Endothelial cell of umbilical vein (primary cell): ENCODE measurements at regions not wholly inside any gene's neighbourhood (a gene's known extent, or its start where the extent isn't known, plus 50 kb on each side); places are given as distances from the start of the nearest gene placed in this dataset.

ENCODE experiments used
- BruUV-seq: library from RNA; stranded (reverse); fragments of 400-500 nt; replicated peaks from 2 replicates; lab custom pipeline; 2021; lab: Mats Ljungman, UMichigan
- CTCF ChIA-PET: fragments of 300-600, 350-600 bp; sonication (Branson Sonifier 250); formaldehyde crosslinking; loops from one replicate; lab custom pipeline; 2021; ENCODE audit warnings: antibody characterized with exemption, inconsistent platforms; lab: Charles Lee
- POLR2A ChIA-PET: fragments of 300-600, 350-600 bp; sonication (Branson Sonifier 250); formaldehyde crosslinking; loops from one replicate; lab custom pipeline; 2021; ENCODE audit warnings: antibody characterized with exemption, inconsistent platforms; lab: Charles Lee
- DNase-seq: peaks from one replicate; pipeline ENCODE4 v3.0.0-alpha.2; 2011; ENCODE audit warnings: low read depth, low spot score
- FAIRE-seq: peaks from 2 replicates; lab custom pipeline; 2011; peaks lifted over from hg19 to GRCh38; lab: Jason Lieb, UNC
- H2AFZ ChIP-seq: 2 replicates; pipeline ENCODE4 v1.6.0; 2012; ENCODE audit warnings: low read depth, low read length, control low read depth, inconsistent platforms
- H3K27ac ChIP-seq: 2 replicates; pipeline ENCODE4 v1.5.1; 2011; ENCODE audit warnings: low read depth, mild to moderate bottlenecking, control low read depth, low read length, moderate library complexity; ENCODE audit not compliant: insufficient read depth
- H3K27me3 ChIP-seq, 2 experiments: 2 replicates each; pipeline versions ENCODE4 v1.6.0 to v1.6.1; 2011; ENCODE audit warnings: low read length in 2 of 2, mixed read lengths in 1 of 2; ENCODE audit not compliant: control insufficient read depth in 2 of 2, insufficient read depth in 2 of 2
- H3K36me3 ChIP-seq, 2 experiments: 2 replicates in 1 of 2; 3 replicates in 1 of 2; pipeline ENCODE4 v1.5.1; 2011; ENCODE audit warnings: low read length in 2 of 2, mild to moderate bottlenecking in 1 of 2, moderate library complexity in 1 of 2; ENCODE audit not compliant: control insufficient read depth in 2 of 2, insufficient read depth in 2 of 2; ENCODE audit errors: extremely low read depth in 1 of 2
- H3K4me1 ChIP-seq: 3 replicates; pipeline ENCODE4 v1.5.1; 2011; ENCODE audit warnings: mild to moderate bottlenecking, low read length; ENCODE audit not compliant: control insufficient read depth, insufficient read depth; ENCODE audit errors: extremely low read depth
- H3K4me2 ChIP-seq: 2 replicates; pipeline ENCODE4 v1.6.1; 2011; ENCODE audit warnings: low read length, control low read depth, mixed read lengths; ENCODE audit not compliant: insufficient read depth
- H3K4me3 ChIP-seq, 3 experiments: fragments of 200-600 bp in 1 of 3; sonication (generic), shearing (Covaris generic) in 1 of 3; replicated peaks in 1 of 3; 2 replicates each; pipeline ENCODE4 v1.5.1; 2011 to 2016; ENCODE audit warnings: control low read depth in 3 of 3, low read length in 3 of 3, mild to moderate bottlenecking in 2 of 3, inconsistent platforms in 1 of 3, low read depth in 1 of 3, moderate library complexity in 1 of 3; ENCODE audit not compliant: insufficient read depth in 1 of 3
- H3K79me2 ChIP-seq: 2 replicates; pipeline ENCODE4 v1.6.0; 2012; ENCODE audit warnings: low read length, inconsistent platforms; ENCODE audit not compliant: control insufficient read depth, insufficient read depth
- H3K9ac ChIP-seq: replicated peaks from 2 replicates; pipeline ENCODE3; 2011; ENCODE audit warnings: low read length, control low read depth; ENCODE audit not compliant: insufficient read depth; ENCODE audit errors: extremely low read depth
- H3K9me1 ChIP-seq: replicated peaks from 3 replicates; pipeline ENCODE4 v1.6.0; 2011; ENCODE audit warnings: mild to moderate bottlenecking, low read length; ENCODE audit not compliant: control insufficient read depth, insufficient read depth; ENCODE audit errors: extremely low read depth
- H3K9me3 ChIP-seq: replicated peaks from 2 replicates; pipeline ENCODE4 v1.5.1; 2012; ENCODE audit warnings: low read length, inconsistent platforms; ENCODE audit not compliant: control insufficient read depth, insufficient read depth
- H4K20me1 ChIP-seq: replicated peaks from 2 replicates; pipeline ENCODE3; 2011; ENCODE audit warnings: mild to moderate bottlenecking, low read length; ENCODE audit not compliant: control insufficient read depth, insufficient read depth; ENCODE audit errors: extremely low read depth
- EZH2 ChIP-seq: IDR thresholded peaks from 2 replicates; pipeline ENCODE4 v1.6.1; 2012; ENCODE audit warnings: borderline replicate concordance, low read depth, mild to moderate bottlenecking, moderate library complexity, low read length, inconsistent platforms; ENCODE audit not compliant: severe bottlenecking
- FOS ChIP-seq: IDR thresholded peaks from 2 replicates; pipeline ENCODE4 v1.6.1; 2011; ENCODE audit warnings: mild to moderate bottlenecking, low read length, moderate library complexity, borderline replicate concordance; ENCODE audit not compliant: insufficient read depth
- GATA2 ChIP-seq: IDR thresholded peaks from 2 replicates; pipeline ENCODE4 v1.7.0; 2011; ENCODE audit warnings: low read depth, mild to moderate bottlenecking, moderate library complexity, mixed read lengths, low read length; ENCODE audit not compliant: insufficient read length, insufficient read depth
- JUN ChIP-seq: IDR thresholded peaks from 2 replicates; pipeline ENCODE4 v1.6.1; 2011; ENCODE audit warnings: borderline replicate concordance, low read depth; ENCODE audit not compliant: insufficient read length, insufficient read depth
- MYC ChIP-seq: IDR thresholded peaks from one replicate; pipeline ENCODE4 v1.6.1; 2011; ENCODE audit warnings: mild to moderate bottlenecking, low read depth, low read length
- POLR2A ChIP-seq: IDR thresholded peaks from 2 replicates; pipeline ENCODE4 v1.6.1; 2012; ENCODE audit warnings: low read depth, mild to moderate bottlenecking, control low read depth, low read length
- POLR2AphosphoS5 ChIP-seq: IDR thresholded peaks from 2 replicates; pipeline ENCODE4 v1.6.1; 2012; ENCODE audit warnings: low read depth, mild to moderate bottlenecking, control low read depth, low read length, moderate library complexity; ENCODE audit not compliant: insufficient read depth
- dilution Hi-C: fragments of 300-500 bp; cut with MboI; formaldehyde crosslinking; loops from one replicate; pipeline ENCODE4 v1.15.0; 2019; ENCODE audit warnings: low sequenced_read_pairs; ENCODE audit not compliant: extremely low pct_ligation_motif_present
- intact Hi-C: fragments of 100-400 bp; cut with micrococcal nuclease; formaldehyde crosslinking; loops from one replicate; pipeline ENCODE4 v1.10.0; 2022
- TF ChIP-seq, protein P1 (sequence below), 2 donors: IDR thresholded peaks; 1 replicate in 1 of 2; 2 replicates in 1 of 2; pipeline ENCODE4 v1.5.1; 2011; ENCODE audit warnings: low read length in 2 of 2, mild to moderate bottlenecking in 2 of 2, moderate library complexity in 2 of 2, control low read depth in 1 of 2, inconsistent platforms in 1 of 2, low read depth in 1 of 2; ENCODE audit not compliant: insufficient read depth in 1 of 2; ENCODE audit errors: extremely low read depth in 1 of 2
- TF ChIP-seq, protein P2 (sequence below): IDR thresholded peaks from 2 replicates; pipeline ENCODE4 v1.6.1; 2011; ENCODE audit not compliant: insufficient read depth, insufficient read length

DNA sequence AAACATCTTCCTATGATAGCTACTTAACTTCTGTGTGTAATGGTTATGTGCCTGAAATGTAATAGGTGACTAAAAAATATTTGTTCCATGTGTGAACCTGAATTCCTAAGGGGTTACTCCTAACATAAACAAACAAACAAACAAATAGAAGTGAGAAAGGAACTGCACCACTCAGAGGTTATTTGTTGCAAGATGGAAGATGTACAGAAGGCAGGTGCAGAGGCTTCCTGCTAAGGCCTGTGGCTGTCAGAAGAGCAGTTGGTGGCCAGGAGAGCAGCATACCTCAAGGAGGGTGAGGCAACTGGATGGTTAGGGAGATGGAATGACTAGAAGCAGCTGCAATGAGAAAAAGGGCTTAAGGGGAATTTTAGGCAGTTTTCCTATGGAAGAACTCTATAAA, 940.6 kb downstream of the TTLL7 start:
- ChIA-PET CTCF (no interaction called here), POLR2A (no interaction called here)
- intact Hi-C loops (no loop called here), dilution Hi-C loops (no loop called here)
- no peak overlapping the region for H2AFZ ChIP-seq
- H3K9ac ChIP-seq, result no peak overlapping the region
- H3K9me1 ChIP-seq, result no peaks in the 10 kb centered on the region
- no peaks in the 10 kb centered on the region for H3K27me3 ChIP-seq
- no peak overlapping the region for H3K4me2 ChIP-seq
- no peak overlapping the region for H3K4me3 ChIP-seq
- TF ChIP-seq POLR2A, result no peak
- TF ChIP-seq JUN, result no peak
- no peak for TF ChIP-seq FOS
- no peak for TF ChIP-seq POLR2AphosphoS5
- TF ChIP-seq EZH2, result no peak
- TF ChIP-seq, protein P1, sequence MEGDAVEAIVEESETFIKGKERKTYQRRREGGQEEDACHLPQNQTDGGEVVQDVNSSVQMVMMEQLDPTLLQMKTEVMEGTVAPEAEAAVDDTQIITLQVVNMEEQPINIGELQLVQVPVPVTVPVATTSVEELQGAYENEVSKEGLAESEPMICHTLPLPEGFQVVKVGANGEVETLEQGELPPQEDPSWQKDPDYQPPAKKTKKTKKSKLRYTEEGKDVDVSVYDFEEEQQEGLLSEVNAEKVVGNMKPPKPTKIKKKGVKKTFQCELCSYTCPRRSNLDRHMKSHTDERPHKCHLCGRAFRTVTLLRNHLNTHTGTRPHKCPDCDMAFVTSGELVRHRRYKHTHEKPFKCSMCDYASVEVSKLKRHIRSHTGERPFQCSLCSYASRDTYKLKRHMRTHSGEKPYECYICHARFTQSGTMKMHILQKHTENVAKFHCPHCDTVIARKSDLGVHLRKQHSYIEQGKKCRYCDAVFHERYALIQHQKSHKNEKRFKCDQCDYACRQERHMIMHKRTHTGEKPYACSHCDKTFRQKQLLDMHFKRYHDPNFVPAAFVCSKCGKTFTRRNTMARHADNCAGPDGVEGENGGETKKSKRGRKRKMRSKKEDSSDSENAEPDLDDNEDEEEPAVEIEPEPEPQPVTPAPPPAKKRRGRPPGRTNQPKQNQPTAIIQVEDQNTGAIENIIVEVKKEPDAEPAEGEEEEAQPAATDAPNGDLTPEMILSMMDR (IDR thresholded peaks at IDR 0.05; ENCODE audit: extremely low read depth in 1 of 2, insufficient read depth in 1 of 2, low read depth in 1 of 2, low read length in 2 of 2), result no peak
- no peak for TF ChIP-seq MYC
- no peak for TF ChIP-seq GATA2
- TF ChIP-seq, protein P2, sequence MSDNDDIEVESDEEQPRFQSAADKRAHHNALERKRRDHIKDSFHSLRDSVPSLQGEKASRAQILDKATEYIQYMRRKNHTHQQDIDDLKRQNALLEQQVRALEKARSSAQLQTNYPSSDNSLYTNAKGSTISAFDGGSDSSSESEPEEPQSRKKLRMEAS, result no peak
- DNase-seq (no peak), FAIRE-seq (no peak)
- no peaks in the 10 kb centered on the region for H3K36me3 ChIP-seq
- no peaks in the 10 kb centered on the region for H3K79me2 ChIP-seq
- no peak overlapping the region for H3K27ac ChIP-seq
- no TSS peak for BruUV-seq
- no peaks in the 10 kb centered on the region for H3K9me3 ChIP-seq
- H4K20me1 ChIP-seq, result no peaks in the 10 kb centered on the region
- H3K4me1 ChIP-seq, result no peaks in the 10 kb centered on the region
